ENCODE measurements at regions not wholly inside any gene's neighbourhood (a gene's known extent, or its start where the extent isn't known, plus 50 kb on each side); places are given as distances from the start of the nearest gene placed in this dataset.
A peak's percentile ranks its signal among the peaks of the same experiment; 100 is the strongest.

DNA sequence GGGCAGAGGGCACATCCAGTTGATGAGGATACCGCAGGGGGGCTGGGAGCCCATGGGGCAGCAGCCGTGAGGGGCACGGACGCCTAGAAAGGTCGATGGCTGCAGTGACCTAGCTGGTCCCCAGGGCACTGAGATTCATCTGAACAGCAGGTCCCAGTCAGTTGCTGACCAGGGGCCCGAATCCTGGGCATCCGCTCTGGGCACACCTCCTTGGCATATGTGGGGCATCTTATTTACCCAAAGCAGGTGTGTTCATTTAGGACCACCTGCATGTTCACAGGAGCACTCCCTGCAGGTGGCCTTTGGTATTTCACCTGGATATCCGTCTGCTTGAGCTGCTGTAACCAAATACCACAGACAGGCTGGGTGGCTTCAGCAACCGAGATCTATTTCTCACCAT lies 72.0 kb upstream of the ODC1 start:
- H3K4me1 ChIP-seq, result no peaks in the 10 kb centered on the region
- POLR2A ChIA-PET, result interaction anchor here (0.5 kb wide), 1 partner anchor 37 kb away, joined by 4 read pairs; no protein-coding TSS in a partner anchor
- peak; percentile 1 to 42 for TF ChIP-seq CTCF (IDR thresholded peaks at IDR 0.05; ENCODE audit: insufficient read depth in 1 of 2, low read depth in 1 of 2, low read length in 1 of 2, severe bottlenecking in 1 of 2, unreplicated experiment in 1 of 2)
- no TSS peak for BruUV-seq (replicated peaks)
- no peaks in the 10 kb centered on the region for H3K27me3 ChIP-seq (replicated peaks; ENCODE audit: control insufficient read depth, insufficient read depth, low read length)
- Mint-ChIP-seq H3K27me3 (ENCODE audit: insufficient read depth, unreplicated experiment) (no peaks in the 10 kb centered on the region), H3K27ac (ENCODE audit: unreplicated experiment) (no peak overlapping the region), H3K4me1 (ENCODE audit: low read depth, unreplicated experiment) (no peaks in the 10 kb centered on the region), H3K9me3 (ENCODE audit: unreplicated experiment) (peaks cover 10% of the 10 kb centered on the region), H3K36me3 (ENCODE audit: insufficient read depth, unreplicated experiment) (no peaks in the 10 kb centered on the region), H3K4me3 (ENCODE audit: unreplicated experiment) (no peak overlapping the region)
- no peak for DNase-seq
- intact Hi-C loops (cut with micrococcal nuclease; ENCODE audit: unreplicated experiment), result no loop called here
- no peak overlapping the region for H3K4me3 ChIP-seq (ENCODE audit: low read depth, low read length)
- peaks cover 17% of the 10 kb centered on the region for H3K9me3 ChIP-seq
- no peaks in the 10 kb centered on the region for H3K36me3 ChIP-seq (ENCODE audit: control insufficient read depth, insufficient read depth, low read length)
- CTCF ChIA-PET, result no interaction called here

DNA sequence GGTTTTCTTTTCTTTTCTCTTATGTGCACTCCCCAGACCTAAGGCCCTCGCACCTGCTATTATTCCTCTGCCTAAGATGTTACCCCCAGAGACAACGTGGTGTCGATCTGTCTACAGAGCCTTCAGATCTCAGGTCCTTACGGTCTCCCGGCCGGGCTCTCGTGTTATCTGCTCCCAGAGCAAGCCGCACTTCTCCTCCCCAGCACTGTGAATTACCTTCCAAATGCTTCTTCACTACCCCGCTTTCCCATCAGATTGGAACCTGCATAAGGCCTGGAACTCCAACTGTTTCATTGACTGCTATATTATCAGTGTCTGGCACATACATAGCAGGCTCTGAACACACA lies 71.2 kb upstream of the ODC1 start:
- no peak for DNase-seq
- no peaks in the 10 kb centered on the region for H3K27me3 Mint-ChIP-seq (ENCODE audit: insufficient read depth, unreplicated experiment)
- no peaks in the 10 kb centered on the region for H3K4me1 Mint-ChIP-seq (ENCODE audit: low read depth, unreplicated experiment)
- no peak overlapping the region for H3K4me3 ChIP-seq (ENCODE audit: low read depth, low read length)
- H3K9me3 Mint-ChIP-seq (ENCODE audit: unreplicated experiment), result peaks cover 10% of the 10 kb centered on the region
- H3K27ac Mint-ChIP-seq (ENCODE audit: unreplicated experiment), result no peak overlapping the region
- intact Hi-C loops (cut with micrococcal nuclease; ENCODE audit: unreplicated experiment), result no loop called here
- H3K36me3 ChIP-seq (ENCODE audit: control insufficient read depth, insufficient read depth, low read length), result no peaks in the 10 kb centered on the region
- ChIA-PET POLR2A (no interaction called here), CTCF (no interaction called here)
- no peaks in the 10 kb centered on the region for H3K36me3 Mint-ChIP-seq (ENCODE audit: insufficient read depth, unreplicated experiment)
- H3K27me3 ChIP-seq (replicated peaks; ENCODE audit: control insufficient read depth, insufficient read depth, low read length), result no peaks in the 10 kb centered on the region
- H3K4me3 Mint-ChIP-seq (ENCODE audit: unreplicated experiment), result no peak overlapping the region
- no peak for TF ChIP-seq CTCF (IDR thresholded peaks at IDR 0.05; ENCODE audit: insufficient read depth in 1 of 2, low read depth in 1 of 2, low read length in 1 of 2, severe bottlenecking in 1 of 2, unreplicated experiment in 1 of 2)
- BruUV-seq (replicated peaks), result no TSS peak
- H3K9me3 ChIP-seq, result peaks cover 20% of the 10 kb centered on the region
- H3K4me1 ChIP-seq, result no peaks in the 10 kb centered on the region

GRCh38 chr2:10518470-10519393 lies 70.6 kb upstream of the ODC1 start:
- no peak overlapping the region for H3K4me3 Mint-ChIP-seq (ENCODE audit: unreplicated experiment)
- no peaks in the 10 kb centered on the region for H3K36me3 Mint-ChIP-seq (ENCODE audit: insufficient read depth, unreplicated experiment)
- Histone ChIP-seq H3K4me1 (no peaks in the 10 kb centered on the region), H3K9me3 (peaks cover 20% of the 10 kb centered on the region), H3K4me3 (ENCODE audit: low read depth, low read length) (no peak overlapping the region), H3K36me3 (ENCODE audit: control insufficient read depth, insufficient read depth, low read length) (no peaks in the 10 kb centered on the region), H3K27me3 (replicated peaks; ENCODE audit: control insufficient read depth, insufficient read depth, low read length) (no peaks in the 10 kb centered on the region)
- H3K27me3 Mint-ChIP-seq (ENCODE audit: insufficient read depth, unreplicated experiment), result no peaks in the 10 kb centered on the region
- no peak for TF ChIP-seq CTCF (IDR thresholded peaks at IDR 0.05; ENCODE audit: insufficient read depth in 1 of 2, low read depth in 1 of 2, low read length in 1 of 2, severe bottlenecking in 1 of 2, unreplicated experiment in 1 of 2)
- no TSS peak for BruUV-seq (replicated peaks)
- intact Hi-C loops (cut with micrococcal nuclease; ENCODE audit: unreplicated experiment), result no loop called here
- H3K27ac Mint-ChIP-seq (ENCODE audit: unreplicated experiment), result no peak overlapping the region
- no peaks in the 10 kb centered on the region for H3K4me1 Mint-ChIP-seq (ENCODE audit: low read depth, unreplicated experiment)
- DNase-seq, result no peak
- peaks cover 10% of the 10 kb centered on the region for H3K9me3 Mint-ChIP-seq (ENCODE audit: unreplicated experiment)
- ChIA-PET CTCF (no interaction called here), POLR2A (no interaction called here)
